ENCODE measurements at regions not wholly inside any gene's neighbourhood (a gene's known extent, or its start where the extent isn't known, plus 50 kb on each side); places are given as distances from the start of the nearest gene placed in this dataset.

GRCh38 chr7:47204709-47205108 lies 377.2 kb downstream of the TNS3 start (continued):
- TF ChIP-seq ETS1 (IDR thresholded peaks at IDR 0.05) (no peak), EZH2 (IDR thresholded peaks at IDR 0.05; ENCODE audit: low read depth, unreplicated experiment) (no peak), NANOG (IDR thresholded peaks at IDR 0.05; ENCODE audit: borderline replicate concordance) (no peak), JUNB (IDR thresholded peaks at IDR 0.05; ENCODE audit: unreplicated experiment) (no peak), REST (IDR thresholded peaks at IDR 0.05; ENCODE audit: unreplicated experiment) (no peak), CTCF (conservative IDR thresholded peaks at IDR 0.05; ENCODE audit: low read depth in 2 of 2) (no peak), STAT1 (IDR thresholded peaks at IDR 0.05; ENCODE audit: unreplicated experiment) (no peak)

- no peaks in the 10 kb centered on the region for H3K79me2 ChIP-seq (replicated peaks; ENCODE audit: insufficient read depth)
- H3F3A ChIP-seq (replicated peaks; ENCODE audit: low read depth): no peaks in the 10 kb centered on the region
- TF ChIP-seq ETS1 (IDR thresholded peaks at IDR 0.05) (no peak), CTCF (conservative IDR thresholded peaks at IDR 0.05; ENCODE audit: low read depth in 2 of 2) (no peak), JUNB (IDR thresholded peaks at IDR 0.05; ENCODE audit: unreplicated experiment) (no peak), ZNF114 (CRISPR knock-in tag; IDR thresholded peaks at IDR 0.05) (no peak), POLR2AphosphoS5 (IDR thresholded peaks at IDR 0.05; ENCODE audit: low read depth) (no peak), NANOG (IDR thresholded peaks at IDR 0.05; ENCODE audit: borderline replicate concordance) (no peak), REST (IDR thresholded peaks at IDR 0.05; ENCODE audit: unreplicated experiment) (no peak)
- H3K27me3 Mint-ChIP-seq (ENCODE audit: insufficient read depth, low read depth, poor library complexity): peaks cover 3% of the 10 kb centered on the region
- peaks cover 2% of the 10 kb centered on the region; the same call in 1 of the 2 replicates for H3K9me2 ChIP-seq (ENCODE audit: insufficient read depth)
- no peak overlapping the region for H3K4me2 ChIP-seq
- no peaks in the 10 kb centered on the region for H3K36me3 ChIP-seq (ENCODE audit: insufficient read depth)
- ATAC-seq (no peak), DNase-seq (ENCODE audit: low spot score) (no peak)
- H3K4me3 Mint-ChIP-seq: no peak overlapping the region
- H3K27ac ChIP-seq (ENCODE audit: low read depth): no peak overlapping the region
- no peaks in the 10 kb centered on the region for H3K4me1 ChIP-seq (ENCODE audit: insufficient read depth)
- no peak overlapping the region for H3K4me3 ChIP-seq
- no peaks in the 10 kb centered on the region for H3K4me1 Mint-ChIP-seq
- H3K9me3 Mint-ChIP-seq: no peaks in the 10 kb centered on the region
- no peaks in the 10 kb centered on the region for H3K36me3 Mint-ChIP-seq (ENCODE audit: low read depth)
- H4K20me1 ChIP-seq (replicated peaks; ENCODE audit: insufficient read depth): no peaks in the 10 kb centered on the region; the same call in 1 of the 2 replicates
- H3K27ac Mint-ChIP-seq: no peak overlapping the region
- H3K27me3 ChIP-seq (ENCODE audit: insufficient read depth): no peaks in the 10 kb centered on the region
- peak overlapping the region; percentile 56 for H2AFZ ChIP-seq
Observed at GRCh38 chr7:47202146-47202783, 379.6 kb downstream of the TNS3 start.
